ENCODE measurements at regions not wholly inside any gene's neighbourhood (a gene's known extent, or its start where the extent isn't known, plus 50 kb on each side); places are given as distances from the start of the nearest gene placed in this dataset.

DNA sequence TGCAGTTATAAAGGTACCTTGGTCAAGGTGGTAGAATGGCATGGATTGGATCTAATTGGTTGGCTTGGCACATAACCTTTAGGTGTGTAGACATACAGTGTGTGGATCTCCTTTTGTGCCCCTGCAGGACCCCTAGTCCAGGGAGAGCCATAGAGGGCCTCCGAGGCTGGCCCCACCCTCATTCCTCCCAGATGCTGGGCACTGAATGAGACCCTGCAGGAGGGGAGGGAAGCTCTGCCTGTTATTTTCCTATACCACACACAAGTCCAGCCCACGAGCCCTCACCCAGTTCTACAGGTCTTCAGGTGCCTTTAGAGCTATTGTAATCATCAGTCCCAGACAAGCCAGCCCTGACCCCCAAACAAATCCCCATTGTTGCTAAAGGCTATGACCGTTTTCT is 58.9 kb downstream of the KCNF1 start:
- Histone ChIP-seq H3K27me3 (ENCODE audit: low read depth) (peaks cover 79% of the 10 kb centered on the region), H3K4me1 (no peaks in the 10 kb centered on the region), H3K4me3 (no peak overlapping the region), H3K36me3 (no peaks in the 10 kb centered on the region), H3K9me3 (replicated peaks) (no peaks in the 10 kb centered on the region), H3K27ac (replicated peaks) (no peak overlapping the region)
- intact Hi-C loops (cut with micrococcal nuclease) = no loop called here
- TF ChIP-seq, protein P1, sequence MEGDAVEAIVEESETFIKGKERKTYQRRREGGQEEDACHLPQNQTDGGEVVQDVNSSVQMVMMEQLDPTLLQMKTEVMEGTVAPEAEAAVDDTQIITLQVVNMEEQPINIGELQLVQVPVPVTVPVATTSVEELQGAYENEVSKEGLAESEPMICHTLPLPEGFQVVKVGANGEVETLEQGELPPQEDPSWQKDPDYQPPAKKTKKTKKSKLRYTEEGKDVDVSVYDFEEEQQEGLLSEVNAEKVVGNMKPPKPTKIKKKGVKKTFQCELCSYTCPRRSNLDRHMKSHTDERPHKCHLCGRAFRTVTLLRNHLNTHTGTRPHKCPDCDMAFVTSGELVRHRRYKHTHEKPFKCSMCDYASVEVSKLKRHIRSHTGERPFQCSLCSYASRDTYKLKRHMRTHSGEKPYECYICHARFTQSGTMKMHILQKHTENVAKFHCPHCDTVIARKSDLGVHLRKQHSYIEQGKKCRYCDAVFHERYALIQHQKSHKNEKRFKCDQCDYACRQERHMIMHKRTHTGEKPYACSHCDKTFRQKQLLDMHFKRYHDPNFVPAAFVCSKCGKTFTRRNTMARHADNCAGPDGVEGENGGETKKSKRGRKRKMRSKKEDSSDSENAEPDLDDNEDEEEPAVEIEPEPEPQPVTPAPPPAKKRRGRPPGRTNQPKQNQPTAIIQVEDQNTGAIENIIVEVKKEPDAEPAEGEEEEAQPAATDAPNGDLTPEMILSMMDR (IDR thresholded peaks at IDR 0.05; ENCODE audit: borderline replicate concordance) = no peak
- DNase-seq = no peak

DNA sequence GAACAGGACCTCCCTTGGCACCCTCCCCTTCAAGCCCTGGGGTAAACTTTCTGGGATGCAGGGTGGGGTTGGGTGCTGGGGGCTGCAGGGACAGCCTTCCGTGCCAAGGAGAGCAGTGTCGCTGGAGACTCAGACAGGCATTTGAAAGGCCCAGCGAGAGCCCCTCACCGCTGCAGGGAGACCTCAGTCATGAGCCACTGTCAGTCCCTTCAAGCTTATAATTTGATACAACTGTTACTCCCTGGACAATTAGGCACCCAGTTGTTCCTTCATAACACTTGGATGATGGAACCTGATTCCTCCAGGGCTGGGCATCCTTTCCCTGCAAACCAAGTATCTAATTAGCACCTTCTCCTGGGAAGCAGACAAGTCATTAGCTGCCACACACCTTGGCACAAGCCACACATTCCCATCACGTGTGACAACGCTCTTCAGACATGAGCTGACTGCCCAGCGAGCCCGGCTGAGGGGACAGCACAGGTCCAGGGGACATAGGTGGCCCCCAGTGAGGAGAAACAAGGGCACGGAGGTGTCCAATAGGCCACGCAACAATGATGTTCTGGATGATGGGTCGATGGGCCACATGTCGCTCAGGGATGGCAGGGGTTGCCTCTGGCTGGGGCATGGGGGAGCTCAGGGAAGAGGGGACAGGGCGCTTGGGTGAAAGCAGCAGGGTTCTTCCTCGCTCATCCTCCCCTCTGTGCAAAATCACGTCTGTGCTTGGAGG is 59.6 kb downstream of the KCNF1 start:
- TF ChIP-seq, protein P1 (IDR thresholded peaks at IDR 0.05; ENCODE audit: borderline replicate concordance) = no peak
- peaks cover 76% of the 10 kb centered on the region for H3K27me3 ChIP-seq (ENCODE audit: low read depth)
- DNase-seq = no peak
- intact Hi-C loops (cut with micrococcal nuclease) = no loop called here
- H3K9me3 ChIP-seq (replicated peaks) = no peaks in the 10 kb centered on the region
- H3K4me3 ChIP-seq = no peak overlapping the region
- H3K36me3 ChIP-seq = no peaks in the 10 kb centered on the region
- no peak overlapping the region for H3K27ac ChIP-seq (replicated peaks)
- no peaks in the 10 kb centered on the region for H3K4me1 ChIP-seq

DNA sequence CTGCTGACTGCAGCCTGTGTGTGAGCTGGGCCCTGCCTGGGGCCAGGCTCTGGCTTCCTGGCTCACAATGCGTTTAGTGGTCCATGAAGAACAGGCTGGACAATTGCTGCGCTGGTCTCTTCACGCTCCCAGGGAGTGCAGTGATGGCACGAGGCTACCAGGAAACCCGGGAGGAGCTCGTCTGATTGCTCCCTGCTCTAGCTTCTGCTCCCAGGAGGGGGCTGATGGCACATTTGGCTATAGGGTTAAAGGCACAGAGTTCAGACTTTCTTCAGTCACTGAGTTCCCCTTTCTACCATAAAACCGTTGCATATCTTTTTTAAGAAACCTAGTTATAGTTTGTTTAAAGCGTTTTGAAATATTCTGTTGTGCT is 60.1 kb downstream of the KCNF1 start:
- TF ChIP-seq, protein P1 (IDR thresholded peaks at IDR 0.05; ENCODE audit: borderline replicate concordance) = no peak
- intact Hi-C loops (cut with micrococcal nuclease) = no loop called here
- H3K36me3 ChIP-seq = no peaks in the 10 kb centered on the region

DNA sequence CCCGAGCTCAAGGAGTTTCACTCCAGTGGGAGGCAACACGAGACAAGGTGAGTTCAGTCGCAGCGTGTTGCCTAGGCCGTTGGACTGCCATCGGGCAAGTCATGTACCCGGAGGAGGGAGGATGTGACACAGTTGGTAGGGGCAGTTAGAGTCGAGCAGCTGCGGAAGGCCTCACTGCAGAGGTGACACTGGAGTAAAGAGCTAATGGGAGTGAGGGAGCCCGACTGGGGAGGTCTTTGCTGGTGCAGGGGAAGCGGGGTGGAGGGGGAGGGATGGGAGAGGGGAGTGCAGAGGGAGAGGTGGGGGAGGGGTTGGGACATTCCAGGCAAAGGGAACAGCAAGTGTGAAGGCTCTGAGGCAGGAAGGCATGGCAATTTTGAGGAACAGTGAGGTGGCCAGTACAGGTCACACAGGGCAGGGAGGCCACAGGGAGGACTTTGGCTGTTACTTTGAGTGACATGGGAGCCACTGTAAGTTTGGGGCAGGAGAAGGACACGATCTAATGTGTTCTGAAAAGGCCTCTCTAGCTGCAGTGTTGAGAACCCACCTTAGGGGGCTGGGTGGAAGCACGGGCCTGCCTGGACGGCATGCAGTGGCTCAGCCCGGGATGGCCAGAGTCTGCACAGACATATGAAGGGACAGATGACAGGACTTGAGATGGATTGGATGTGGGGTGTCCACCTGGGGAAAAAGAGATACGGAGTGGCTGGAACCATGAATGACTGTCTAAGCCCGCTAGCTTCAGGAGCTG is 61.1 kb downstream of the KCNF1 start:
- H3K27ac ChIP-seq (replicated peaks) = no peak overlapping the region
- no peaks in the 10 kb centered on the region for H3K36me3 ChIP-seq
- H3K9me3 ChIP-seq (replicated peaks) = no peaks in the 10 kb centered on the region
- H3K4me3 ChIP-seq = no peak overlapping the region
- no peak for DNase-seq
- H3K27me3 ChIP-seq (ENCODE audit: low read depth) = peaks cover 76% of the 10 kb centered on the region
- intact Hi-C loops (cut with micrococcal nuclease) = no loop called here
- TF ChIP-seq, protein P1 (IDR thresholded peaks at IDR 0.05; ENCODE audit: borderline replicate concordance) = no peak
- no peaks in the 10 kb centered on the region for H3K4me1 ChIP-seq

More for the DNA sequence above, 60.1 kb downstream of the KCNF1 start:
- Histone ChIP-seq H3K27ac (replicated peaks) (no peak overlapping the region), H3K9me3 (replicated peaks) (no peaks in the 10 kb centered on the region), H3K4me1 (no peaks in the 10 kb centered on the region), H3K4me3 (no peak overlapping the region), H3K27me3 (ENCODE audit: low read depth) (peaks cover 72% of the 10 kb centered on the region)
- no peak for DNase-seq

DNA sequence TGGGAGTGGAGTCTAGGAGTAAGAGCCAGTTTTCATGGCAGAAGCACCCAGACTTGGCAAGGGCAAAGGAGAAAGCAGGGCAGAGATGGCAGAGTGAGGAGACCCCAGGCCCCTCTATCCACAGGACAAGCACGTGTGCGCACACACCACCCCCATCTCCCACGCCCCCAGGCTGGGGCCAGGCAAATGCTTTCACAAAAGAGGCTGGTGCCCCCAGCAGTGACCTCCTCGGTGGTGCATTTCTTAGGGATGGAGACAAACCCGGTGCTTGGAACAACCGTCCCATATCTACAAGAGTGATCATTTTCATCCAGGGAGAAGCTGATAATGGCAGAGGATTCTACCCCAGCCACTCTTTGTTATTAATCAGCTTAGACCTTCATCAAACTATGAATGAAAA is 62.0 kb downstream of the KCNF1 start:
- H3K9me3 ChIP-seq (replicated peaks) = no peaks in the 10 kb centered on the region
- intact Hi-C loops (cut with micrococcal nuclease) = no loop called here

More for the DNA sequence above, 62.0 kb downstream of the KCNF1 start:
- Histone ChIP-seq H3K4me3 (no peak overlapping the region), H3K36me3 (no peaks in the 10 kb centered on the region), H3K27ac (replicated peaks) (no peak overlapping the region), H3K27me3 (ENCODE audit: low read depth) (peaks cover 77% of the 10 kb centered on the region), H3K4me1 (no peaks in the 10 kb centered on the region)
- DNase-seq = no peak
- TF ChIP-seq, protein P1 (IDR thresholded peaks at IDR 0.05; ENCODE audit: borderline replicate concordance) = no peak
